GM10266 (cell line): ENCODE measurements at regions not wholly inside any gene's neighbourhood (a gene's known extent, or its start where the extent isn't known, plus 50 kb on each side); places are given as distances from the start of the nearest gene placed in this dataset.

Source experiments
- DNase-seq: peaks from one replicate; pipeline ENCODE4 v3.0.0; 2012; ENCODE audit errors: extremely low spot score
- TF ChIP-seq, protein P1 (sequence below): IDR thresholded peaks from 2 replicates; pipeline ENCODE4 v1.5.1; 2012; ENCODE audit warnings: mild to moderate bottlenecking, low read depth; ENCODE audit not compliant: control insufficient read depth, insufficient read depth; ENCODE audit errors: missing control alignments

DNA sequence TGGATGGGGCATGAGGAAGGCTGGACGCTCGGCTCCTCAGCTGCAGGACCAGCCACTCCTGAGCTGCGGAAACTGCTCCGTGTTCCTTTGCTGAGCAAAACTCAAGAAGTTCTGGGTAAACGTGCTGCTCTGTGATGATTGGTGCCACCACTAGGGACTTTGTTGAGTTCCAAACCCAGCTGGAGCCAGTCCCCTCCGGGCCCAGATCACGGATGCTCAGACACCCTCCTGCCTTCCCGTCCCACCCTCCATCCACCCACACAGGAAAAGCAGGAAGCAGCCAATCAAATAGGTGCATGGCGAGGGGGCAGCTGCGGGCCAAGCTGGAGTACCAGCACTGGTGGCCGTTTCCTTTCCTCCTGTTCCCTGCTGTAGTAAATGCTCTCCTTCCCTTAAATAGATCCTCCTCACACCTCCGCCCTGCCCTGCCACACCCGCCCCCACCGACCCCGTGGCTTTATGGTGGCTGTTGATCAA lies 68.0 kb downstream of the ADRA2C start:
- DNase-seq, result no peak
- TF ChIP-seq, protein P1, sequence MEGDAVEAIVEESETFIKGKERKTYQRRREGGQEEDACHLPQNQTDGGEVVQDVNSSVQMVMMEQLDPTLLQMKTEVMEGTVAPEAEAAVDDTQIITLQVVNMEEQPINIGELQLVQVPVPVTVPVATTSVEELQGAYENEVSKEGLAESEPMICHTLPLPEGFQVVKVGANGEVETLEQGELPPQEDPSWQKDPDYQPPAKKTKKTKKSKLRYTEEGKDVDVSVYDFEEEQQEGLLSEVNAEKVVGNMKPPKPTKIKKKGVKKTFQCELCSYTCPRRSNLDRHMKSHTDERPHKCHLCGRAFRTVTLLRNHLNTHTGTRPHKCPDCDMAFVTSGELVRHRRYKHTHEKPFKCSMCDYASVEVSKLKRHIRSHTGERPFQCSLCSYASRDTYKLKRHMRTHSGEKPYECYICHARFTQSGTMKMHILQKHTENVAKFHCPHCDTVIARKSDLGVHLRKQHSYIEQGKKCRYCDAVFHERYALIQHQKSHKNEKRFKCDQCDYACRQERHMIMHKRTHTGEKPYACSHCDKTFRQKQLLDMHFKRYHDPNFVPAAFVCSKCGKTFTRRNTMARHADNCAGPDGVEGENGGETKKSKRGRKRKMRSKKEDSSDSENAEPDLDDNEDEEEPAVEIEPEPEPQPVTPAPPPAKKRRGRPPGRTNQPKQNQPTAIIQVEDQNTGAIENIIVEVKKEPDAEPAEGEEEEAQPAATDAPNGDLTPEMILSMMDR, result no peak

DNA sequence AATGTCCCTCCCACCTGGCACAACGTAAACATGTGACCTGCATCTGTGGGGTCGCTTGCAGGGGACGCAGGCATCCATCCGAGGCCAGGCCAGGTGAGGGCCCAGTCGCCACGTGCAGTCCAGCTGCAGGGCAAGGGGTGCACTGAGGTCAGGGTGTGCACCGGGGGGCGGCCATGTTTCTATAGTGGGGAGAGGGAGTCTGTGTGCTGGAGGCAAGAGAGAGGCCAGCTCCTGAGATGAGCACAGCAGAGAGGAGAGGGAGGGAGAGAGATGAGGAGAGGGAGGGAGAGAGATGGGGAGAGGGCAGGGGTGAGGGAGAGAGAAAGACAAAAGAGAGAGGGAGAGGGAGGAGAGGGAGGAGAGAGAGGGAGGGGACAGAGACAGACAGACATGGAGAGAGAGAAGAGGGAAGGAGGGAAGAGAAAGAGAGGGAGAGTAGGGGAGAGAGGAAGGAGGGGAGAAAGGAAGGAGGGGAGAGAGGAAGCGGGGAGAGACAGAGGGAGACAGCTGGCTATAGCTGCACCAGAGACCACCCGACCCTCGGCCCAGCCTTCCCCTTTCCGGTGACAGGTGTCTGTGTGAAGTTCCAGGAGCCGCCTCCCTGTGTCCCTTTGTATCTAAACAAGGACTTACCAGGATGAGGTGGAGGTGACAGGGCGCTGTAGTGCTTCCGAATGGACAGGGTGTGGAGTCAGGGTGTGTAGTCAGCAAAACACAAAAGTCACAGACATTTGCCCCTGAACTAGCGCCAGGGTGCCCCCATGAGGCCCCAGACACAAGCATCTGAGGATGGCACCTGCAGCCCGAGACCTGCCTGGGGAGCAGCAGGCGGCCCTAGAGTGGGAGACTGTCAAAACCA lies 68.7 kb downstream of the ADRA2C start:
- no peak for DNase-seq
- TF ChIP-seq, protein P1, result no peak

DNA sequence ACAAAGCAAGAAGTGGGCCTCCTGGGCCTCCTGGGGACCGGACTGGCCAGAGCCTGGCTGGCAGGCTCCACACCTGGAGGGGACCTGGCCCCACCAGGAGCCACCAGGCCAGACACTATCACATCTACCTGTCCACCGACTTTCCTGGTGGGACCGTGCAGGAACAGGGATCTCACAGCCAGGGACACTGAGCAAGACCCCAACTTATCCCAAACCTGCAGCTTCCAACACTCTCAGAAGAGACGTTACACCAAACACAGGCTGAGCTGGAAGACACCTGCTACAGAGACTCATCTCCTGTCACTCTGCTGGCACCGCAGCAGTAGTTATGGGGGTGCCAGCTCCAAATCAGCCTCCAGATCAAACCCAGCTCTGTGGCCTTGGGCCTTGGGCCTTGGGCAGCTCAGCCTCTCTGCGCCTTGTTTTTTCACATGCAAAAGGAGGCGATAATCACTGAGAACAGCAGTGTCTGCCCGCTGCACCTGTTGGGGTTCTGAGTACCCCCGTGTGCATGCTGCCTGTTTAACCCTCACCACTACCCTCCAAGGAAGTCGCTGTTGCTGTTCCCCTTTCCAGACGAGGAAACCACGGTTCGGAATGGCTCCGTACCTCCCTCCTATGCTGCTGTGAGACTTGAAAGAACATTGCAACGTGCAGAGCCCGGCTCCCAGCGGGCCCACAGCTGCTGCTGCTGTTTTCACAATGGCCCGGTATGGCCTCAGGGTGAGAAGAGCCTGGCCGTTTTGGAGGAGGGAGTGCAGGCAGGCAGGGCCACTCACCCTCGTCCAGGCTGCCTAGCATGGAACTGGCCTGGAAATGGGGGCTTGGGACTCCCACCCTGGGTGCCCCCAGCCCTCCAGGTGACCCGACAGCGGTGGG lies 69.6 kb downstream of the ADRA2C start:
- TF ChIP-seq, protein P1, result no peak
- no peak for DNase-seq

DNA sequence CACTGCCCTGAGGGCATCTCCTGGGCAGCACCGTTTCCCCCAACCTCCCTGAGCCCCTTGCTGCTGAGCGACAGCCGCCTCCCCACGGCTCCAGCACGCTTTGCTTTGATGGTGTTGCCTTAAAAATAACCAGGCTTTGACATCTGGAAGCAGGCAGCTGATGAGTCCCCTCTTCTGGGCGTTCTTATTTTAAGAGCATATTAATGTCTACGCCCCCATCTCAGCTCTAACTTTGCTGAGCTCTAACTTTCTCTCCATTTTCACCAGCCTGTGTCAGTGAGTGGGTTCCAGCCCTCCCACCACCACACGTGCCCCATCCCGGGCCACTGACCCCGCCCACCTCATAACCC lies 70.2 kb downstream of the ADRA2C start:
- TF ChIP-seq, protein P1, result no peak
- DNase-seq, result no peak

DNA sequence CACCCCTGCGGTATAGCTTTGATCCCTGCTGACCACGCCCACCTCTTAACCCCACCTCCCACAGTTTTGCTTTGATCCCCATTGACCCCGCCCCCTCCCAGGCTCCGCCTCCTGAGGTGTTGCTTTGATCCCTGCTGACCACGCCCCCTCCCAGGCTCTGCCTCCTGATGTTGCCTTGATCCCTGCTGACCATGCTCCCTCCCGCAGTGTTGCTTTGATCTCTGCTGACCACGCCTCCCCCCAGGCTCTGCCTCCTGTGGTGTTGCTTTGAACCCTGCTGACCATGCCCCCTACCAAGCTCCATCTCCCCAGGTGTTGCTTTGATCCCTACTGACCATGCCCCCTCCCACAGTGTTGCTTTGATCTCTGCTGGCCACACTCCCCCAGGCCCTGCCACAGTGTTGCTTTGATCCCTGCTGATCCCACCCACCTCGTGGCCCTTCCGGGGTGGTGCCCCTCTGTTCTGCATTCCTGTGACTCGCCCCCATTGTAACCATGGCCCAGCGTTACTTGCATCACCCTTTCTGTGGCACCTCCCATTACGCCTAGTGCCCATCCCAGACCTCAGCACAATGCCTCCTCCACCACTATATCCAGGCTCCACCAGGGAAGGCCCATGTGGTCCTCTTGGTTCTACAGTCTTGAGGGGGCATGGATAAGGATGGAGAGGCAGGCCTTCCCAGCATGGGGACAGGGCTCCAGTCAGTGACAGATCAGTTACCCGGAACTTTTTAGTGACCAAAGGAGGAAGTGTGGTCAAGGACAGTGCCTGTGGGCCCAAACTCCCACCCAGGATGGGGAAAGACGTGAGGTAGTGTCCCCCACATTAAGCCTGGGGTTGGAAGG lies 70.8 kb downstream of the ADRA2C start:
- TF ChIP-seq, protein P1, result no peak
- no peak for DNase-seq

DNA sequence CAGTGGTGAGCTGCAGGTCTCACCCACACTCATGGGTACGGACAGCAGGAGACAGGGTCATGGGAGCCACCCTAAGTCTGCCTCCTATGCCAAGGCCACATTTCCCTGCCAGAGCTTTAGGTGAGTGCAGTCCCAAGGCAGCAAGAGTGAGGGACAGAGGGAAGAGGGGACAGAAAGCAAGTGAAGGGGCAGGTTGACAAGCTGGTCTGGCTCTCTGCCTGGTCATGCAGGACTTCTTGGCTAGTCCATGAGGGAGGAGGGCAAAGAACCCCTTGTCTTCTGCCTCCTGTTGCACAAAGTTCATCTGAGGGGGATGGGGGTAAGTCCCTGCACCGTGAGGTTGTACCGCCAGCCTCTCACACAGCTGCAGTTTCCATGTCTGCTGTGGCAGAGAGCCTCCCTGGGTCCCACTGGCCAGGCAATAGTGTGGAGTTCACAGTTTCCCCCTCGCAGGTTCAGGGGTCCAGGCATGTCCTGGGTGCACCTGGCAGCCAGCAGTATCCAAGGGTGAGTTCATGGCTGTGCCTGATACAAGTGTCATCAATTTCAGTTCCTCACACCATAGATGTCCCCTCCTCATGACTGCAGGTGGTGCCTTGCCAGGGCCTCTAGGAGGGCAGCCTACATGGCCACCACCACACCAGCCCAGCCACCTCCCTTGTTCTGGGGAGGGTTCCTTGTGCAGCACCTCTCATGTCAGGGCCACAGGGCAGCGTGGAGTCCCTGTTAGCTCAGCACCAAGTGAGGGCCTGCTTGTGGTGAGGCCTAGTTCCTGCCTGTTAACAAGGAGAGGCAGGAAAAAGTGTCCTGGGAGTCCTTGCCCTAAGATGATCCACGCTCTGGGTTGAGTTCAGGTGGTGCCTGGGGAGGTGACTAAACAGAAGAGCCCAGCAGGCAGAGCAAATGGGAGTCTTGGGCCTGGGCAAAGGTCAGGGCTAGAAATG lies 72.5 kb downstream of the ADRA2C start:
- DNase-seq, result no peak
- TF ChIP-seq, protein P1, result no peak
